Activated T-cell treated with anti-CD3 and anti-CD28 coated beads, Interleukin-2, amount 50 U/mL, for 24 hours (primary cell): ENCODE measurements at regions not wholly inside any gene's neighbourhood (a gene's known extent, or its start where the extent isn't known, plus 50 kb on each side); places are given as distances from the start of the nearest gene placed in this dataset.
"Not testable (repeated sequence)": the region's sequence is repeated elsewhere in the genome, so short reads cannot be mapped to it uniquely, and the experiment has no call there.

ENCODE experiments used
- DNase-seq: peaks from one replicate; pipeline ENCODE4 v3.0.0-alpha.2; 2020
- H3K27ac Mint-ChIP-seq: 2 replicates; pipeline ENCODE4 v1.8.0; 2020; ENCODE audit warnings: mild to moderate bottlenecking, mixed read lengths
- H3K27me3 Mint-ChIP-seq: 2 replicates; pipeline ENCODE4 v1.8.0; 2020; ENCODE audit warnings: mixed read lengths
- H3K36me3 Mint-ChIP-seq: 2 replicates; pipeline ENCODE4 v1.8.0; 2020; ENCODE audit warnings: low read depth, mixed read lengths
- H3K4me1 Mint-ChIP-seq: 2 replicates; pipeline ENCODE4 v1.8.0; 2020; ENCODE audit warnings: low read depth, mixed read lengths
- H3K4me3 Mint-ChIP-seq: 2 replicates; pipeline ENCODE4 v1.8.0; 2020; ENCODE audit warnings: mild to moderate bottlenecking, moderate library complexity, mixed read lengths
- H3K9me3 Mint-ChIP-seq: 2 replicates; pipeline ENCODE4 v1.8.0; 2020; ENCODE audit warnings: mixed read lengths

- Mint-ChIP-seq H3K27ac (no peak overlapping the region), H3K4me1 (no peaks in the 10 kb centered on the region), H3K36me3 (no peaks in the 10 kb centered on the region), H3K4me3 (no peak overlapping the region), H3K27me3 (no peaks in the 10 kb centered on the region), H3K9me3 (no peaks in the 10 kb centered on the region)
- DNase-seq = no peak
These were observed 500.8 kb downstream of the IRS2 start for GRCh38 chr13:109285586-109285985.

- no peaks in the 10 kb centered on the region for H3K4me1 Mint-ChIP-seq
- peaks cover 6% of the 10 kb centered on the region for H3K27me3 Mint-ChIP-seq
- H3K36me3 Mint-ChIP-seq = no peaks in the 10 kb centered on the region
- no peak overlapping the region for H3K27ac Mint-ChIP-seq
- no peak for DNase-seq
- no peaks in the 10 kb centered on the region for H3K9me3 Mint-ChIP-seq
- H3K4me3 Mint-ChIP-seq = no peak overlapping the region
These were observed 504.3 kb downstream of the IRS2 start for GRCh38 chr13:109281903-109282635.

DNA sequence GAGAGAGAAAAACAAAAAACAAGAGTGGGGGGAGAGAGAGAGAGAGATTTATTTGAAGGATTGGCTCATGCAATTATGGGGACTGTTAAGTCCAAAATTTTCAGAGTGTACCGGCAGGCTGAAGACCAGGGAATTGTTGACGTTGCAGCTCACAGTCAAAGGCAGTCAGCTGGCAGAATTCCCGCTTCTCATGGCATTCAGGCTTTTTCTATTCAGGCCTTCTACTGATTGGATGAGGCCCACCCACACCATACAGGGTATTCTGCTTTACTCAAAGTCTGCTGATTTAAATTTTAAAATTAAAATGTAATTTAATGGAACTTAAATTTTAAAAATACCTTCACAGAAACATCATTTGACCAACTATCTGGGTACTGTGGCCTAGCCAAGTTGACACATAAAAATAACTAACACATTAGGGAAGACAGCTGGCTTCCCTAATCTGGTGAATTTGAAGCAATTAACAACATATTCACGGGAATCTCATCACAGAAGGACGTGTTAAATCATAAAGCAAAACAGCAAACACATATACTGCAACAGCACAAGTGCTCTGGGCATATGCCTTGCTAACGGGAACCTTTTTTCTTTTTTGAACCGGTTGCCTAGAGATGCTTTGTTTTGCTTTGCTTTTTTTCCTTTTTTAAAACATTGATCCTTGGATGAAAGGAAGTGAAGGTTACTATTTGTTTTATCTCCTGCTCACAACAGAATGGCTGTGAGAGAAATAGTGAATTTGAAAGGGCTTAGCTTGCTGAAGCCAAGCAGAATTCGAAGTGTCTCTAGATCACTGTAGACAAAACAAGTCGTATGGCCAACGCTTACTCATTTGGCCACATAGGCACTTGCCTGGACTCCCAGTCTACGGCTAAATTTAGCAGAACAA lies 505.1 kb downstream of the IRS2 start:
- H3K9me3 Mint-ChIP-seq = no peaks in the 10 kb centered on the region
- H3K36me3 Mint-ChIP-seq = no peaks in the 10 kb centered on the region
- DNase-seq = no peak
- H3K4me3 Mint-ChIP-seq = no peak overlapping the region
- H3K27ac Mint-ChIP-seq = no peak overlapping the region
- H3K4me1 Mint-ChIP-seq = no peaks in the 10 kb centered on the region
- H3K27me3 Mint-ChIP-seq = peaks cover 6% of the 10 kb centered on the region

DNA sequence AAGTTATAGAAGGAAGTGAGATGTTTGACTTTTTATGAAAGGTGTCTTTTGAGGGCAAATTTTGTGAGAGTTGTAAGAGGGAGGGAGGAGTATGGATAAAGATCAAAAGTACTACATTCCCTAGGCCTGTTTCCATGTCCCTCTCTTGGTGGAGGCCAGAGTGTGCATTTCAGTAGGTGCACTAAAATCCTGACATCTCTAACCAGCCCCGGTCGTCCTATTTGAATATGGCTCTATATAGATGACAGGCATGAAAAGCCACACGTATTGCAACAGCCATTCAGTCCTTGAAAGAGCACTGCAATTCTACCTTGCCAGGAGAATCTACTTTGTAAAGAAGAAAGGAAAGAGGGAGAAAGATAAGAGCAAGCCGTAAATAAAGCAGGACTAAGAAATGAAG lies 510.1 kb downstream of the IRS2 start:
- H3K4me3 Mint-ChIP-seq = no peak overlapping the region
- H3K4me1 Mint-ChIP-seq = no peaks in the 10 kb centered on the region
- DNase-seq = no peak
- H3K9me3 Mint-ChIP-seq = no peaks in the 10 kb centered on the region
- peaks cover 6% of the 10 kb centered on the region for H3K27me3 Mint-ChIP-seq
- H3K27ac Mint-ChIP-seq = no peak overlapping the region
- no peaks in the 10 kb centered on the region for H3K36me3 Mint-ChIP-seq

DNA sequence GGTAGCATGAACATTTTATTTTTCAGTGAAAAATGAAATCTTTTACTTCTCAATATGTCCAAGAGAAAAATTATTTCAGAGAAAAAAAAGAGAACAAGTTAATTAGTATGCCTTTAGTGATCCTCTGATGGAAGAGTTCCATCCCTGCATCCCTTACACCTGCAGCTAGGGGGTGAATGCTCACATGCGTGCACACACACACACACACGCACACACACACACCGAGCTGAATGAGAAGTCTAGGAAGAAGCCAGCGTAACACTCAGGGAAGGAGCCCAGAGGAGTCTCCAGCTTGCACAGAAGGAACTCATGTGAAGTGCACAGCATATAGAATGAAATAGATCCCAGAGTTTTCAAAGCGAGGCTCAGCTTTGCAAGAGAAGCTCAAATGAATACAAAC lies 510.5 kb downstream of the IRS2 start:
- Mint-ChIP-seq H3K4me3 (no peak overlapping the region), H3K9me3 (no peaks in the 10 kb centered on the region), H3K27me3 (peaks cover 6% of the 10 kb centered on the region), H3K36me3 (no peaks in the 10 kb centered on the region), H3K27ac (no peak overlapping the region), H3K4me1 (no peaks in the 10 kb centered on the region)
- no peak for DNase-seq

DNA sequence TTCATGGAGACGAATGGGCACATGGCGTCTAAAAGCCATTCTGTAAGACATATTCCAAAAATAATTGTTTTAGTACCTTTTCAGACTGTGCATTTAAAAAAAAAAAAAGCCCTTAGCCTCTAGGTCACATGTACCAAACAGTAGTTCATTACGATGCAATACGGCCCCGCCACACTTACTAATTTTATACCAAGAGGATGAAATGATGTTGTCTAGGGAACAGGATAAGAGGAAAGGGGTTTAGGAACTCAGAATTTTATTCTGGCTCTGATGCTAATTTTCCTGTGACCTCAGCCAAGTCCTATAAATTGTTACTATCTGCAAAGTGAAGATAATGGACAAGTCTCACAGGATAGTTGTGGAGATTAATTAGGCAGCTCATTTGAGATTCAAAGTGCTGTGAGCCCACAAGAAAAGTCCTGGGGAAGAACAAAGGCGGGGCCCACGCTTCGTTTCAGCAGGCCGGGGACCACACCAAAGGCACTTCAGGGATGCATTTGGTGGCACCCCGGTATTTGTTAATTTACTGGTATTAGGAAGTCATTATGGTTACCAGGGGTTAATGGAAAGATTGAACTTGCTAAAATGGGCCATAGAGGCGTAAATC lies 511.1 kb downstream of the IRS2 start:
- peaks cover 6% of the 10 kb centered on the region for H3K27me3 Mint-ChIP-seq
- no peak overlapping the region for H3K27ac Mint-ChIP-seq
- H3K4me3 Mint-ChIP-seq = no peak overlapping the region
- DNase-seq = no peak
- H3K36me3 Mint-ChIP-seq = no peaks in the 10 kb centered on the region
- H3K4me1 Mint-ChIP-seq = no peaks in the 10 kb centered on the region
- H3K9me3 Mint-ChIP-seq = no peaks in the 10 kb centered on the region

- Mint-ChIP-seq H3K9me3 (no peaks in the 10 kb centered on the region), H3K27ac (no peak overlapping the region), H3K4me3 (no peak overlapping the region), H3K36me3 (no peaks in the 10 kb centered on the region), H3K4me1 (no peaks in the 10 kb centered on the region), H3K27me3 (peaks cover 5% of the 10 kb centered on the region)
- DNase-seq = no peak
These were observed 512.1 kb downstream of the IRS2 start for GRCh38 chr13:109274188-109274821.

- Mint-ChIP-seq H3K9me3 (no peaks in the 10 kb centered on the region), H3K4me3 (no peak overlapping the region), H3K27me3 (peaks cover 3% of the 10 kb centered on the region), H3K27ac (no peak overlapping the region), H3K4me1 (no peaks in the 10 kb centered on the region), H3K36me3 (no peaks in the 10 kb centered on the region)
- DNase-seq = no peak
These were observed 513.0 kb downstream of the IRS2 start for GRCh38 chr13:109273326-109273751.

DNA sequence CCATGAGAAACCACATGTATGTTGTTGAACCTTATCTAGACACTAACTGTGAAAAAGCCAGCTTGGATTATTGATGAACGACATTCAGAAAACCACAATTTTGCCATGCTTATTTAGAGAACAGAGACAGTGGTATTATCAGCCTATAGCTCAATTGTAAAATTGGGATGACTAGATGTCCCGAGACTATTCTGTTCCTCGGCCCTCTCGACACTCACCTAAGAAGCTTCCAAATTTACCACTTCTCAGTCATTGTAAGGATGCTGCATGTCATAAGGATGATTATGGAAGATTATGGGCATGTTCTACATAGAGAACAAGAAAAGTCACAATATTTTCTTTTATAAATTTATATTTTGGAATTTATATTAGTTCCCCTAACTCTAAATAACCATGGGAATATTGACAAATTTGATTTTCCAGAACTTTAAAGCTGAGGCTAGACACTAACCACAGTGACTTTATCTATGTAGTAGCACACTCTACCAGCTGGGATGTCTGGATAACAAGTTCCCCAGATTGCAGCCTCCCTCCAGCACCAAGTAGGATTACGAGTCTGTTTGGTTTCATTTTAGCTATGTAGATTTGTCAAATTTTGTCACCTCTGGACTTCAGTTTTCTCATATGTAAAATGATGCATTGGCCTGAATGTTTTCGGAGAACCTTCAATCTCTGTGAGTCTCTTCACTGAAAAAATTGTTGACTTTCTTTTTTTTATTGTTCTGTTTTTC lies 513.6 kb downstream of the IRS2 start:
- H3K9me3 Mint-ChIP-seq = no peaks in the 10 kb centered on the region
- H3K36me3 Mint-ChIP-seq = no peaks in the 10 kb centered on the region
- no peak overlapping the region for H3K27ac Mint-ChIP-seq
- no peak overlapping the region for H3K4me3 Mint-ChIP-seq
- DNase-seq = no peak
- peaks cover 3% of the 10 kb centered on the region for H3K27me3 Mint-ChIP-seq
- H3K4me1 Mint-ChIP-seq = no peaks in the 10 kb centered on the region

GRCh38 chr13:109271555-109272541 lies 514.5 kb downstream of the IRS2 start:
- no peak overlapping the region for H3K27ac Mint-ChIP-seq

GRCh38 chr13:109271061-109271460 lies 515.3 kb downstream of the IRS2 start:
- peaks cover 3% of the 10 kb centered on the region for H3K27me3 Mint-ChIP-seq
- H3K4me1 Mint-ChIP-seq = no peaks in the 10 kb centered on the region
- no peak overlapping the region for H3K27ac Mint-ChIP-seq
- H3K9me3 Mint-ChIP-seq = no peaks in the 10 kb centered on the region
- no peaks in the 10 kb centered on the region for H3K36me3 Mint-ChIP-seq
- DNase-seq = no peak
- H3K4me3 Mint-ChIP-seq = no peak overlapping the region

More at GRCh38 chr13:109271555-109272541, 514.5 kb downstream of the IRS2 start:
- Mint-ChIP-seq H3K4me1 (no peaks in the 10 kb centered on the region), H3K9me3 (no peaks in the 10 kb centered on the region), H3K27me3 (peaks cover 3% of the 10 kb centered on the region), H3K4me3 (no peak overlapping the region), H3K36me3 (no peaks in the 10 kb centered on the region)
- no peak for DNase-seq

GRCh38 chr13:109269381-109269780 lies 517.0 kb downstream of the IRS2 start:
- not testable (repeated sequence) for DNase-seq

GRCh38 chr13:109268492-109268891 lies 517.9 kb downstream of the IRS2 start:
- DNase-seq, H3K36me3 Mint-ChIP-seq, H3K9me3 Mint-ChIP-seq, H3K27me3 Mint-ChIP-seq, H3K4me3 Mint-ChIP-seq, H3K4me1 Mint-ChIP-seq, H3K27ac Mint-ChIP-seq: not testable (repeated sequence)

More at GRCh38 chr13:109269381-109269780, 517.0 kb downstream of the IRS2 start:
- not testable (repeated sequence) for H3K4me1 Mint-ChIP-seq, H3K4me3 Mint-ChIP-seq, H3K27ac Mint-ChIP-seq, H3K36me3 Mint-ChIP-seq, H3K9me3 Mint-ChIP-seq, H3K27me3 Mint-ChIP-seq
